WTC11 (cell line): ENCODE measurements at regions not wholly inside any gene's neighbourhood (a gene's known extent, or its start where the extent isn't known, plus 50 kb on each side); places are given as distances from the start of the nearest gene placed in this dataset.

Source experiments
- ATAC-seq: fragments of 200-7000 bp; cut with Tn5 transposase; 2 replicates; pipeline ENCODE4 v1.10.0; 2021; ENCODE audit warnings: mild to moderate bottlenecking, moderate library complexity
- CTCF ChIA-PET: fragments of 300-600 bp; sonication (Branson Sonifier 250); formaldehyde crosslinking; loops from one replicate; lab custom pipeline; 2021; ENCODE audit warnings: antibody characterized with exemption; lab: Charles Lee
- POLR2A ChIA-PET: fragments of 350-600 bp; sonication (Branson Sonifier 250); formaldehyde crosslinking; loops from one replicate; lab custom pipeline; 2021; ENCODE audit warnings: antibody characterized with exemption; lab: Charles Lee
- DNase-seq: peaks from one replicate; pipeline ENCODE4 v3.0.0; 2021; ENCODE audit warnings: low spot score
- H3K27ac Mint-ChIP-seq: 2 replicates; pipeline ENCODE4 v1.8.0; 2021; ENCODE audit warnings: mixed read lengths
- H3K27me3 Mint-ChIP-seq: 2 replicates; pipeline ENCODE4 v1.8.0; 2021; ENCODE audit warnings: low read depth, mild to moderate bottlenecking, moderate library complexity, mixed read lengths
- H3K36me3 Mint-ChIP-seq: 2 replicates; pipeline ENCODE4 v1.8.0; 2021; ENCODE audit warnings: mixed read lengths
- H3K4me1 Mint-ChIP-seq: 2 replicates; pipeline ENCODE4 v1.8.0; 2022; ENCODE audit warnings: mixed read lengths
- H3K4me3 Mint-ChIP-seq: 2 replicates; pipeline ENCODE4 v1.8.0; 2021; ENCODE audit warnings: mild to moderate bottlenecking, moderate library complexity, mixed read lengths
- H3K9me3 Mint-ChIP-seq: 2 replicates; pipeline ENCODE4 v1.8.0; 2021; ENCODE audit warnings: mixed read lengths
- CBFB ChIP-seq: sonication (generic); formaldehyde crosslinking; IDR thresholded peaks from 2 replicates; pipeline ENCODE4 v1.8.1; 2022; ENCODE audit warnings: mild to moderate bottlenecking, low read depth, missing genetic modification reagents
- ETV6 ChIP-seq: sonication (generic); formaldehyde crosslinking; IDR thresholded peaks from 2 replicates; pipeline ENCODE4 v1.8.1; 2022; ENCODE audit warnings: mild to moderate bottlenecking, missing genetic modification reagents
- GABPB1 ChIP-seq: sonication (generic); formaldehyde crosslinking; IDR thresholded peaks from 2 replicates; pipeline ENCODE4 v1.8.1; 2023; ENCODE audit warnings: mild to moderate bottlenecking, missing genetic modification reagents
- GTF2I ChIP-seq: fragments of 250-450 bp; sonication (Bioruptor Pico); conservative IDR thresholded peaks from 2 replicates; pipeline ENCODE4 v1.4.0; 2021; ENCODE audit warnings: mild to moderate bottlenecking
- JUN ChIP-seq: sonication (generic); formaldehyde crosslinking; IDR thresholded peaks from 2 replicates; pipeline ENCODE4 v1.8.0; 2023; ENCODE audit warnings: mild to moderate bottlenecking, missing genetic modification reagents
- OVOL2 ChIP-seq: fragments of 250-450 bp; sonication (Bioruptor Pico); IDR thresholded peaks from 2 replicates; pipeline ENCODE4 v1.9.0; 2021; ENCODE audit warnings: mild to moderate bottlenecking, borderline replicate concordance
- TCF7 ChIP-seq: sonication (generic); formaldehyde crosslinking; IDR thresholded peaks from 2 replicates; pipeline ENCODE4 v1.8.0; 2022; ENCODE audit warnings: mild to moderate bottlenecking, low read depth, missing genetic modification reagents, moderate library complexity
- TEAD1 ChIP-seq: sonication (generic); formaldehyde crosslinking; IDR thresholded peaks from 2 replicates; pipeline ENCODE4 v1.8.0; 2022; ENCODE audit warnings: mild to moderate bottlenecking, missing genetic modification reagents
- ZNF219 ChIP-seq: sonication (generic); formaldehyde crosslinking; IDR thresholded peaks from 2 replicates; pipeline ENCODE4 v1.8.0; 2023; ENCODE audit warnings: missing genetic modification reagents, mild to moderate bottlenecking, borderline replicate concordance
- ZNF263 ChIP-seq: sonication (generic); formaldehyde crosslinking; IDR thresholded peaks from 2 replicates; pipeline ENCODE4 v1.8.1; 2022; ENCODE audit warnings: low read depth, mild to moderate bottlenecking, moderate library complexity, missing genetic modification reagents
- ZNF317 ChIP-seq: sonication (generic); formaldehyde crosslinking; IDR thresholded peaks from 2 replicates; pipeline ENCODE4 v1.8.1; 2023; ENCODE audit warnings: low read depth, mild to moderate bottlenecking, moderate library complexity, missing genetic modification reagents, borderline replicate concordance
- TF ChIP-seq, protein P1 (sequence below): sonication (generic); formaldehyde crosslinking; IDR thresholded peaks from 2 replicates; pipeline ENCODE4 v1.8.0; 2022; ENCODE audit warnings: mild to moderate bottlenecking, missing genetic modification reagents
- TF ChIP-seq, protein P2 (sequence below): fragments of 250-450 bp; sonication (Bioruptor Pico); IDR thresholded peaks from 2 replicates; pipeline ENCODE4 v1.9.0; 2021; ENCODE audit warnings: mild to moderate bottlenecking, borderline replicate concordance
- TF ChIP-seq, protein P3 (sequence below): fragments of 250-450 bp; sonication (Bioruptor Pico); conservative IDR thresholded peaks from 2 replicates; pipeline ENCODE4 v1.9.0; 2021; ENCODE audit warnings: mild to moderate bottlenecking
- TF ChIP-seq, protein P4 (sequence below): sonication (generic); formaldehyde crosslinking; IDR thresholded peaks from 2 replicates; pipeline ENCODE4 v1.8.1; 2023; ENCODE audit warnings: mild to moderate bottlenecking, missing genetic modification reagents
- TF ChIP-seq, protein P5 (sequence below): fragments of 250-450 bp; sonication (Bioruptor Pico); IDR thresholded peaks from 2 replicates; pipeline ENCODE4 v1.9.0; 2021; ENCODE audit warnings: mild to moderate bottlenecking
- TF ChIP-seq, protein P6 (sequence below): sonication (generic); formaldehyde crosslinking; IDR thresholded peaks from 2 replicates; pipeline ENCODE4 v1.8.0; 2022; ENCODE audit warnings: mild to moderate bottlenecking, missing genetic modification reagents
- TF ChIP-seq, protein P7 (sequence below): sonication (generic); formaldehyde crosslinking; IDR thresholded peaks from 2 replicates; pipeline ENCODE4 v1.8.1; 2022; ENCODE audit warnings: low read depth, missing genetic modification reagents, borderline replicate concordance

DNA sequence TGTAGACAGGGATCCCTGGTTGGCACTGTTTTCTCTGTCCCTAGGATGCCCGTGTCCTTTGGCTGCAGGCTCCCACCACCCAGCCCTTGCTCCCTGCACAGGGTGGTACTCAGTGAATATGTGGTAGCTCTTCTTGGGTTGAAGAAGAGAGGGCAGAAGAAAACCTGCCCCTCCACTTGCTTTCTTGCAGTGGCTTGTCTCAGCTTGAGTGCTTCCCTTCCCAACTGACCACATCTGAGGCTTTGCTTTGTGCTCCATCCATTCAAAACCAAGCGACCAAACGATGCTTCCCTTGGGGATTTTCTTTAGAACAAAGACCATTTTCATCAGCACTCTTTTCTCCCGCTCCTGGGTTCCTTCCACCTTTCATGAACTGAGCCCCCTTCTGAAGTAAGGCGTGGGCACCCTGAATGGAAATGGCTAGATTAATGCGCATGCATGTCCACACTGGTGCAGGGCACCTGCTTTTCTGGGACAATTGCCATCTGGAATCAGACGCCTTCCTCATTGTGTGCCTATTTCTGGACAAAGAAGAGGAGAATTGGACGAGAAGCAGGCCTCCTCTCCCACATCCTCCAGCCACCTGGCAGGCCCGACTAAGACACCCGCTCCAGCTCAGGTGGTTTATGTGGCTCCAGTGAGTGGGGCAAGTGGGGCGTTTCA is 59.1 kb downstream of the ARL4C start (continued):
- TF ChIP-seq, protein P1, sequence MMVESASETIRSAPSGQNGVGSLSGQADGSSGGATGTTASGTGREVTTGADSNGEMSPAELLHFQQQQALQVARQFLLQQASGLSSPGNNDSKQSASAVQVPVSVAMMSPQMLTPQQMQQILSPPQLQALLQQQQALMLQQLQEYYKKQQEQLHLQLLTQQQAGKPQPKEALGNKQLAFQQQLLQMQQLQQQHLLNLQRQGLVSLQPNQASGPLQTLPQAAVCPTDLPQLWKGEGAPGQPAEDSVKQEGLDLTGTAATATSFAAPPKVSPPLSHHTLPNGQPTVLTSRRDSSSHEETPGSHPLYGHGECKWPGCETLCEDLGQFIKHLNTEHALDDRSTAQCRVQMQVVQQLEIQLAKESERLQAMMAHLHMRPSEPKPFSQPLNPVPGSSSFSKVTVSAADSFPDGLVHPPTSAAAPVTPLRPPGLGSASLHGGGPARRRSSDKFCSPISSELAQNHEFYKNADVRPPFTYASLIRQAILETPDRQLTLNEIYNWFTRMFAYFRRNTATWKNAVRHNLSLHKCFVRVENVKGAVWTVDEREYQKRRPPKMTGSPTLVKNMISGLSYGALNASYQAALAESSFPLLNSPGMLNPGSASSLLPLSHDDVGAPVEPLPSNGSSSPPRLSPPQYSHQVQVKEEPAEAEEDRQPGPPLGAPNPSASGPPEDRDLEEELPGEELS (CRISPR knock-in tag): no peak

DNA sequence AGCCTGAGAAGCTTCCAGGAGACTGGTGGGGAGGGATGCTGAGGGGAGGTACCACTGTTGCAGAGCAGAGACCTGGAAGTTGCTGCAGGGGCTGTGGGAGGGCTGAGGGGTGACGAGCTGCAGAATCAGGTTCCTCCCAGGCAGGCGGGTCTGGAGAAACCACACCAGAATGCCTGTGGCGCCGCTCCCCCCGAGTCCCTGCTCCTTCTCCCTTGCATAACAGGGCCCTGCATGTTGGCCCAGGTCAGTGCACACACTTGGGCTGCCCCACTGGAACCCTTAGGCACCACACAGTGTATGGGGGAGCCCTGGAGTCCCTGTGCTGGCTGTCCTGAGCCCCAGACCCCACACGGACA is 60.4 kb downstream of the ARL4C start:
- Mint-ChIP-seq H3K36me3 (no peaks in the 10 kb centered on the region), H3K27me3 (peaks cover 2% of the 10 kb centered on the region; the same call in 1 of the 2 replicates), H3K27ac (no peak overlapping the region), H3K9me3 (peaks cover 6% of the 10 kb centered on the region), H3K4me1 (peaks cover 17% of the 10 kb centered on the region), H3K4me3 (no peak overlapping the region)
- CTCF ChIA-PET: no interaction called here
- DNase-seq (no peak), ATAC-seq (no peak)
- POLR2A ChIA-PET: no interaction called here
- TF ChIP-seq, protein P1 (CRISPR knock-in tag): no peak
- TF ChIP-seq ZNF317 (CRISPR knock-in tag): no peak
- TF ChIP-seq OVOL2 (CRISPR knock-in tag): no peak
- TF ChIP-seq CBFB (CRISPR knock-in tag): no peak
- TF ChIP-seq, protein P2, sequence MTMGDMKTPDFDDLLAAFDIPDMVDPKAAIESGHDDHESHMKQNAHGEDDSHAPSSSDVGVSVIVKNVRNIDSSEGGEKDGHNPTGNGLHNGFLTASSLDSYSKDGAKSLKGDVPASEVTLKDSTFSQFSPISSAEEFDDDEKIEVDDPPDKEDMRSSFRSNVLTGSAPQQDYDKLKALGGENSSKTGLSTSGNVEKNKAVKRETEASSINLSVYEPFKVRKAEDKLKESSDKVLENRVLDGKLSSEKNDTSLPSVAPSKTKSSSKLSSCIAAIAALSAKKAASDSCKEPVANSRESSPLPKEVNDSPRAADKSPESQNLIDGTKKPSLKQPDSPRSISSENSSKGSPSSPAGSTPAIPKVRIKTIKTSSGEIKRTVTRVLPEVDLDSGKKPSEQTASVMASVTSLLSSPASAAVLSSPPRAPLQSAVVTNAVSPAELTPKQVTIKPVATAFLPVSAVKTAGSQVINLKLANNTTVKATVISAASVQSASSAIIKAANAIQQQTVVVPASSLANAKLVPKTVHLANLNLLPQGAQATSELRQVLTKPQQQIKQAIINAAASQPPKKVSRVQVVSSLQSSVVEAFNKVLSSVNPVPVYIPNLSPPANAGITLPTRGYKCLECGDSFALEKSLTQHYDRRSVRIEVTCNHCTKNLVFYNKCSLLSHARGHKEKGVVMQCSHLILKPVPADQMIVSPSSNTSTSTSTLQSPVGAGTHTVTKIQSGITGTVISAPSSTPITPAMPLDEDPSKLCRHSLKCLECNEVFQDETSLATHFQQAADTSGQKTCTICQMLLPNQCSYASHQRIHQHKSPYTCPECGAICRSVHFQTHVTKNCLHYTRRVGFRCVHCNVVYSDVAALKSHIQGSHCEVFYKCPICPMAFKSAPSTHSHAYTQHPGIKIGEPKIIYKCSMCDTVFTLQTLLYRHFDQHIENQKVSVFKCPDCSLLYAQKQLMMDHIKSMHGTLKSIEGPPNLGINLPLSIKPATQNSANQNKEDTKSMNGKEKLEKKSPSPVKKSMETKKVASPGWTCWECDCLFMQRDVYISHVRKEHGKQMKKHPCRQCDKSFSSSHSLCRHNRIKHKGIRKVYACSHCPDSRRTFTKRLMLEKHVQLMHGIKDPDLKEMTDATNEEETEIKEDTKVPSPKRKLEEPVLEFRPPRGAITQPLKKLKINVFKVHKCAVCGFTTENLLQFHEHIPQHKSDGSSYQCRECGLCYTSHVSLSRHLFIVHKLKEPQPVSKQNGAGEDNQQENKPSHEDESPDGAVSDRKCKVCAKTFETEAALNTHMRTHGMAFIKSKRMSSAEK (CRISPR knock-in tag): no peak
- TF ChIP-seq, protein P3, sequence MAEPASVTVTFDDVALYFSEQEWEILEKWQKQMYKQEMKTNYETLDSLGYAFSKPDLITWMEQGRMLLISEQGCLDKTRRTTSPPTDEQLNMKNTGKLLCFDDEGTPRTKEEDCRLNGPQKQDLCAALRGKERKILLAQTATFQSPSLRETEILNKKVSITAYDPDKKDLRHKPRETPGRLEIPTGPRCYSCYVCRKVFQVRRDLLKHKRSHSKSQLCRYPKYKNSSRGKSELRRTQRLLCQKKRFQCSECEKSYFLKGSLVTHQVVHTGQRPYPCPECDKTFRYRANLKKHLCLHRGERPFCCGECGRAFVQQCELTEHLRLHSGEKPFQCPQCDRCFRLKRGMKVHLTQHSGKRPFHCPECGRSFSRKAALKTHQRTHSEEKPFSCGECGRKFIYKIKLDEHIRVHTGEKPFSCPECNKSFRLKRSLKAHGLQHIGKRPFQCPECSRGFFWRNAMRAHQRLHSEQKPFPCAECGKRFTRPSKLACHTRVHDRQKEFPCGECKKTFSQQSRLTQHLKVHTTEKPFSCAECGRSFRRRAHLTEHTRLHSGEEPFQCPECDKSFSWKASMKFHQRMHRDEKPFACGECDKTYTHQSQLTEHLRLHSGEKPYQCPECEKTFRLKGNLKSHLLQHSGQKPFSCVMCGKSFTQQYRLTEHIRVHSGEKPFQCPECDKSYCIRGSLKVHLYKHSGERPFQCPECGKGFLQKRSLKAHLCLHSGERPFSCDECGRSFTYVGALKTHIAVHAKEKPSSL (CRISPR knock-in tag): no peak
- TF ChIP-seq, protein P4, sequence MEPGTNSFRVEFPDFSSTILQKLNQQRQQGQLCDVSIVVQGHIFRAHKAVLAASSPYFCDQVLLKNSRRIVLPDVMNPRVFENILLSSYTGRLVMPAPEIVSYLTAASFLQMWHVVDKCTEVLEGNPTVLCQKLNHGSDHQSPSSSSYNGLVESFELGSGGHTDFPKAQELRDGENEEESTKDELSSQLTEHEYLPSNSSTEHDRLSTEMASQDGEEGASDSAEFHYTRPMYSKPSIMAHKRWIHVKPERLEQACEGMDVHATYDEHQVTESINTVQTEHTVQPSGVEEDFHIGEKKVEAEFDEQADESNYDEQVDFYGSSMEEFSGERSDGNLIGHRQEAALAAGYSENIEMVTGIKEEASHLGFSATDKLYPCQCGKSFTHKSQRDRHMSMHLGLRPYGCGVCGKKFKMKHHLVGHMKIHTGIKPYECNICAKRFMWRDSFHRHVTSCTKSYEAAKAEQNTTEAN (CRISPR knock-in tag): no peak
- TF ChIP-seq GTF2I (CRISPR knock-in tag): no peak
- TF ChIP-seq JUN: no peak
- no peak for TF ChIP-seq ZNF263 (CRISPR knock-in tag)
- no peak for TF ChIP-seq GABPB1
- no peak for TF ChIP-seq TEAD1 (CRISPR knock-in tag)
- no peak for TF ChIP-seq TCF7 (CRISPR knock-in tag)
- TF ChIP-seq ZNF219 (CRISPR knock-in tag): no peak
- TF ChIP-seq, protein P5, sequence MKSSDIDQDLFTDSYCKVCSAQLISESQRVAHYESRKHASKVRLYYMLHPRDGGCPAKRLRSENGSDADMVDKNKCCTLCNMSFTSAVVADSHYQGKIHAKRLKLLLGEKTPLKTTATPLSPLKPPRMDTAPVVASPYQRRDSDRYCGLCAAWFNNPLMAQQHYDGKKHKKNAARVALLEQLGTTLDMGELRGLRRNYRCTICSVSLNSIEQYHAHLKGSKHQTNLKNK: no peak
- TF ChIP-seq ETV6: no peak
- TF ChIP-seq, protein P6, sequence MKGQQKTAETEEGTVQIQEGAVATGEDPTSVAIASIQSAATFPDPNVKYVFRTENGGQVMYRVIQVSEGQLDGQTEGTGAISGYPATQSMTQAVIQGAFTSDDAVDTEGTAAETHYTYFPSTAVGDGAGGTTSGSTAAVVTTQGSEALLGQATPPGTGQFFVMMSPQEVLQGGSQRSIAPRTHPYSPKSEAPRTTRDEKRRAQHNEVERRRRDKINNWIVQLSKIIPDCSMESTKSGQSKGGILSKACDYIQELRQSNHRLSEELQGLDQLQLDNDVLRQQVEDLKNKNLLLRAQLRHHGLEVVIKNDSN (CRISPR knock-in tag): no peak
- TF ChIP-seq, protein P7, sequence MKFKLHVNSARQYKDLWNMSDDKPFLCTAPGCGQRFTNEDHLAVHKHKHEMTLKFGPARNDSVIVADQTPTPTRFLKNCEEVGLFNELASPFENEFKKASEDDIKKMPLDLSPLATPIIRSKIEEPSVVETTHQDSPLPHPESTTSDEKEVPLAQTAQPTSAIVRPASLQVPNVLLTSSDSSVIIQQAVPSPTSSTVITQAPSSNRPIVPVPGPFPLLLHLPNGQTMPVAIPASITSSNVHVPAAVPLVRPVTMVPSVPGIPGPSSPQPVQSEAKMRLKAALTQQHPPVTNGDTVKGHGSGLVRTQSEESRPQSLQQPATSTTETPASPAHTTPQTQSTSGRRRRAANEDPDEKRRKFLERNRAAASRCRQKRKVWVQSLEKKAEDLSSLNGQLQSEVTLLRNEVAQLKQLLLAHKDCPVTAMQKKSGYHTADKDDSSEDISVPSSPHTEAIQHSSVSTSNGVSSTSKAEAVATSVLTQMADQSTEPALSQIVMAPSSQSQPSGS (CRISPR knock-in tag): no peak
